Ectodermal cell (in vitro differentiated cells): ENCODE measurements at regions not wholly inside any gene's neighbourhood (a gene's known extent, or its start where the extent isn't known, plus 50 kb on each side); places are given as distances from the start of the nearest gene placed in this dataset.

Source experiments
- H3K27ac ChIP-seq: 2 replicates; pipeline ENCODE4 v1.7.0; 2013; ENCODE audit warnings: mild to moderate bottlenecking, low read depth, low read length; ENCODE audit not compliant: insufficient read depth, poor library complexity, severe bottlenecking
- H3K27me3 ChIP-seq: 2 replicates; pipeline ENCODE4 v1.7.0; 2013; ENCODE audit warnings: mild to moderate bottlenecking, low read length; ENCODE audit not compliant: insufficient read depth, control insufficient read depth, poor library complexity, severe bottlenecking
- H3K36me3 ChIP-seq: one replicate; pipeline ENCODE4 v1.7.0; 2013; ENCODE audit warnings: low read length; ENCODE audit not compliant: control insufficient read depth, insufficient read depth
- H3K4me1 ChIP-seq: one replicate; pipeline ENCODE4 v1.7.0; 2013; ENCODE audit warnings: low read length; ENCODE audit not compliant: control insufficient read depth, insufficient read depth
- H3K4me3 ChIP-seq: 2 replicates; pipeline ENCODE4 v1.7.0; 2013; ENCODE audit warnings: low read depth, low read length, control low read depth; ENCODE audit not compliant: insufficient read depth
- H3K9me3 ChIP-seq: 2 replicates; pipeline ENCODE4 v1.7.0; 2013; ENCODE audit warnings: mild to moderate bottlenecking, low read length, moderate library complexity; ENCODE audit not compliant: control insufficient read depth
- WGBS, 2 experiments: methylation state at CpG; one replicate each; pipeline ENCODE4 v1.1.7; 2013; ENCODE audit warnings: missing lambda C conversion rate in 2 of 2; 5-methylcytosine and 5-hydroxymethylcytosine counted together

- no peaks in the 10 kb centered on the region for H3K4me1 ChIP-seq
- H3K4me3 ChIP-seq: no peak overlapping the region
- no peaks in the 10 kb centered on the region for H3K27me3 ChIP-seq
- 89% methylated on average over 11 of the region's 11 CpGs for WGBS, 2 experiments
- H3K9me3 ChIP-seq: no peaks in the 10 kb centered on the region
- H3K27ac ChIP-seq: no peak overlapping the region
- H3K36me3 ChIP-seq: no peaks in the 10 kb centered on the region
Observed at GRCh38 chr6:16849280-16849987, 88.2 kb upstream of the ATXN1 start.

GRCh38 chr6:16846399-16846778 lies 85.1 kb upstream of the ATXN1 start:
- no peaks in the 10 kb centered on the region for H3K9me3 ChIP-seq
- no peaks in the 10 kb centered on the region for H3K27me3 ChIP-seq
- no peaks in the 10 kb centered on the region for H3K4me1 ChIP-seq
- H3K36me3 ChIP-seq: no peaks in the 10 kb centered on the region
- 88 to 92% methylated on average over 1 to 2 of the region's 2 CpGs for WGBS, 2 experiments
- no peak overlapping the region for H3K27ac ChIP-seq
- H3K4me3 ChIP-seq: no peak overlapping the region

GRCh38 chr6:16844183-16844582 lies 82.9 kb upstream of the ATXN1 start:
- Histone ChIP-seq H3K4me3 (no peak overlapping the region), H3K36me3 (no peaks in the 10 kb centered on the region), H3K9me3 (no peaks in the 10 kb centered on the region), H3K27ac (no peak overlapping the region), H3K27me3 (no peaks in the 10 kb centered on the region), H3K4me1 (peaks cover 3% of the 10 kb centered on the region)
- WGBS, 2 experiments: 91 to 96% methylated on average over 5 of the region's 5 CpGs

GRCh38 chr6:16842676-16843075 lies 81.4 kb upstream of the ATXN1 start:
- WGBS, 2 experiments: 96 to 100% methylated on average over 2 to 4 of the region's 4 CpGs
- Histone ChIP-seq H3K27me3 (no peaks in the 10 kb centered on the region), H3K4me3 (no peak overlapping the region), H3K4me1 (peaks cover 3% of the 10 kb centered on the region), H3K27ac (no peak overlapping the region), H3K9me3 (no peaks in the 10 kb centered on the region), H3K36me3 (no peaks in the 10 kb centered on the region)

- H3K9me3 ChIP-seq: no peaks in the 10 kb centered on the region
- no peaks in the 10 kb centered on the region for H3K36me3 ChIP-seq
- H3K27ac ChIP-seq: no peak overlapping the region
- 93 to 96% methylated on average over 7 of the region's 7 CpGs for WGBS, 2 experiments
- no peak overlapping the region for H3K4me3 ChIP-seq
- H3K4me1 ChIP-seq: peaks cover 9% of the 10 kb centered on the region
- H3K27me3 ChIP-seq: no peaks in the 10 kb centered on the region
Observed at GRCh38 chr6:16841241-16841640, 80.0 kb upstream of the ATXN1 start.

GRCh38 chr6:16840725-16841124 lies 79.5 kb upstream of the ATXN1 start:
- H3K36me3 ChIP-seq: no peaks in the 10 kb centered on the region
- no peaks in the 10 kb centered on the region for H3K27me3 ChIP-seq
- H3K9me3 ChIP-seq: no peaks in the 10 kb centered on the region
- no peak overlapping the region for H3K4me3 ChIP-seq
- no peak overlapping the region for H3K27ac ChIP-seq
- peaks cover 9% of the 10 kb centered on the region for H3K4me1 ChIP-seq
- WGBS, 2 experiments: 95 to 97% methylated on average over 2 of the region's 2 CpGs

- WGBS, 2 experiments: 56 to 61% methylated on average over 2 to 3 of the region's 3 CpGs
- Histone ChIP-seq H3K9me3 (no peaks in the 10 kb centered on the region), H3K27me3 (no peaks in the 10 kb centered on the region), H3K4me3 (no peak overlapping the region), H3K27ac (no peak overlapping the region), H3K4me1 (peaks cover 9% of the 10 kb centered on the region), H3K36me3 (no peaks in the 10 kb centered on the region)
Observed at GRCh38 chr6:16840291-16840690, 79.0 kb upstream of the ATXN1 start.

- Histone ChIP-seq H3K36me3 (no peaks in the 10 kb centered on the region), H3K4me1 (peaks cover 9% of the 10 kb centered on the region), H3K4me3 (no peak overlapping the region), H3K9me3 (no peaks in the 10 kb centered on the region), H3K27ac (no peak overlapping the region), H3K27me3 (no peaks in the 10 kb centered on the region)
- 94 to 95% methylated on average over 2 of the region's 2 CpGs for WGBS, 2 experiments
Observed at GRCh38 chr6:16839631-16840179, 78.4 kb upstream of the ATXN1 start.

- Histone ChIP-seq H3K27me3 (no peaks in the 10 kb centered on the region), H3K4me3 (no peak overlapping the region), H3K36me3 (no peaks in the 10 kb centered on the region), H3K4me1 (peaks cover 9% of the 10 kb centered on the region), H3K27ac (no peak overlapping the region), H3K9me3 (no peaks in the 10 kb centered on the region)
- WGBS, 2 experiments: 90 to 93% methylated on average over 3 of the region's 6 CpGs
Observed at GRCh38 chr6:16837217-16837972, 76.1 kb upstream of the ATXN1 start.

GRCh38 chr6:16836144-16836981 lies 75.1 kb upstream of the ATXN1 start:
- no peak overlapping the region for H3K27ac ChIP-seq
- peaks cover 9% of the 10 kb centered on the region for H3K4me1 ChIP-seq
- WGBS, 2 experiments: 86 to 93% methylated on average over 9 of the region's 9 CpGs
- H3K27me3 ChIP-seq: no peaks in the 10 kb centered on the region
- H3K9me3 ChIP-seq: no peaks in the 10 kb centered on the region
- H3K36me3 ChIP-seq: no peaks in the 10 kb centered on the region
- H3K4me3 ChIP-seq: no peak overlapping the region
